HG03103 (cell line): ENCODE measurements at regions not wholly inside any gene's neighbourhood (a gene's known extent, or its start where the extent isn't known, plus 50 kb on each side); places are given as distances from the start of the nearest gene placed in this dataset.

Source experiments
- ATAC-seq: cut with Tn5 transposase; IDR thresholded peaks from one replicate; pipeline ENCODE4 v1.9.1; 2021; ENCODE audit warnings: low read depth; ENCODE audit not compliant: unreplicated experiment

DNA sequence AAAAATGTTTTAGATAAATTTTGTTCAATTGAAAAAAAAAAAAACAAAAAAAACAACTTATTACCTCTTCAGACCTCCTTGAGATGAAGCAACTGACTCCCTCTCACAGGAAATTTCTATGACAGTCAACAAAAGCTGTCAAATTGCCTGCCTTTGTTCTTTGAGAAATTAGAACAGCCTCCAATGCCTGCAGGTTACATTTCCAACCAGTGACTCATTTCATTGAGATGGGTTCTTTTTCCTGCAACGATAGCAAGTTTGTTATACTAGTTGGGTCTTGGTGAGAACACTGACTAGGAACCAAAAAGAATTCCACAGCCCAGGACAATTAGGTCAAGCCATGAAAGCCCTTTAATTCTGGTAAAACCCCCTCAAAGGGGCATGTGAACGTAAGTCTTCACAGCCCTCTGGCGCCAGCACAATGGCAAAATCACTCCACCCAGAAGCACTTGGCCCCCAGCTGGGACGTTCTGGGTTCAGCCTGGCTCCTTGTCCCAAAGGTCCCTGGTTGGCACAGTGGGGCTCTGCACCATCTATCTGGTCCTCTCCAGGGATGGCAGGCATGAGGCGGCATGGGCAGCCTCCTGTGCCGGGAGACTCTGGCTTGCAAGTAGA lies 87.0 kb downstream of the SPP2 start:
- no peak for ATAC-seq

GRCh38 chr2:234136461-234136860 lies 86.0 kb downstream of the SPP2 start:
- no peak for ATAC-seq

GRCh38 chr2:234135750-234136221 lies 85.3 kb downstream of the SPP2 start:
- ATAC-seq, result no peak

- ATAC-seq, result no peak
These were observed 84.0 kb downstream of the SPP2 start for GRCh38 chr2:234134496-234134895.

GRCh38 chr2:234133004-234133403 lies 82.5 kb downstream of the SPP2 start:
- no peak for ATAC-seq

- no peak for ATAC-seq
These were observed 80.3 kb downstream of the SPP2 start for GRCh38 chr2:234130777-234131181.

DNA sequence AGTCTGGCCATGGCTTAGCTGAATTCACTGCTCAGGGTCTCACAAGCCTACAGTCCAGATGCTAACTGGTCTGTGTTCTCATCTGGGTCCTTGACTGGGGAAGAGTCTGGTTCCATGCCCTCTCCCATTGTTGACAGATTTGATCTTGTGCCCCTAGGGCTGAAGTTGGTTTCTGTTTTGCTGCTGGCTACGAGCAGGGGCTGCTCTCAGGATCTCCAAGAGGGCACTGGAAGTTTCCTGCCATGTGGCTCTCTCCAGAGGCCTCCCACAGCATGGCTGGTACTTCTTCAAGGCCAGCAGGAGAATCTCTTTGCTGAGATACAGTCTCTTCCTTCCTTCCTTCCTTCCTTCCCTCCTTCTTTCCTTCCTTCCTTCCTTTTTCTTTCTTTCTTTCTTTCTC lies 78.1 kb downstream of the SPP2 start:
- no peak for ATAC-seq
